Colonic mucosa (tissue), 4 donors: ENCODE measurements at regions not wholly inside any gene's neighbourhood (a gene's known extent, or its start where the extent isn't known, plus 50 kb on each side); places are given as distances from the start of the nearest gene placed in this dataset.

ENCODE experiments used
- DNase-seq: peaks from one replicate; pipeline ENCODE4 v3.0.0-alpha.2; 2020
- H3K27ac ChIP-seq: fragments of 200-600 bp; one replicate; pipeline ENCODE4 v1.8.0; 2021
- H3K27me3 ChIP-seq: fragments of 200-600 bp; one replicate; pipeline ENCODE4 v1.8.0; 2021
- H3K36me3 ChIP-seq: fragments of 200-600 bp; one replicate; pipeline ENCODE4 v1.8.0; 2021
- H3K4me1 ChIP-seq: fragments of 200-600 bp; one replicate; pipeline ENCODE4 v1.8.0; 2021; ENCODE audit warnings: mild to moderate bottlenecking
- H3K4me3 ChIP-seq: fragments of 200-600 bp; one replicate; pipeline ENCODE4 v1.8.0; 2021
- H3K9ac ChIP-seq, 2 donors: one replicate each; pipeline ENCODE4 v1.7.0; 2013; ENCODE audit warnings: control low read depth in 2 of 2, low read depth in 2 of 2, low read length in 2 of 2
- H3K9me3 ChIP-seq: fragments of 200-600 bp; one replicate; pipeline ENCODE4 v1.8.0; 2021
- intact Hi-C: fragments of 100-400 bp; cut with DNase I; formaldehyde crosslinking; loops from one replicate; pipeline ENCODE4 v1.14.1; 2022
- TF ChIP-seq, protein P1 (sequence below): fragments of 200-600 bp; IDR thresholded peaks from one replicate; pipeline ENCODE4 v1.8.0; 2022; ENCODE audit warnings: antibody characterized with exemption, mild to moderate bottlenecking
- donor health status: healthy.
- donor health status: DM: no; HTN: no; CAD: no.
- donor health status: DM: no; HTN: no; CAD: no.

DNA sequence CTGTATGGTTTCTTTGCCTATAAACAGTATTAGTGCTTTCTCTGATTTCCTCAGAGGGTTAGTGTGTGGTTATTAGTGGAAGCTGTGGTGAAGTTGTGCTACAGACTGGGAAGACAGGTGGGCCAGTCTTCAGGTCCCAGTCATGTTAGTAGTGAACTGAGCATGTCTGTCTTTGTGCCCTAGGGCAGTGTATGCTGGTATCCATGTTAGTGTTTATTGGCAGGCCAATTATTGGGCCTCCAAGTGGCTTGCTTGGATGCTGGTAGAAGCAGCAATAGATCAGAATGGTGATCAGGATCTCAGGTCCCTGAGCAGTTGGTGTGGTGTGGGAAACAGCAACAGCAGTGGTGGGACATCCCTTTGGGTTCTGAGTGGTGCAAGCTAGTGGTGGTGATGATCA, 137.6 kb downstream of the OTOR start:
- Histone ChIP-seq H3K9ac (no peak overlapping the region), H3K27me3 (no peaks in the 10 kb centered on the region), H3K27ac (no peak overlapping the region), H3K4me3 (no peak overlapping the region), H3K9me3 (no peaks in the 10 kb centered on the region), H3K36me3 (no peaks in the 10 kb centered on the region), H3K4me1 (no peaks in the 10 kb centered on the region)
- TF ChIP-seq, protein P1, sequence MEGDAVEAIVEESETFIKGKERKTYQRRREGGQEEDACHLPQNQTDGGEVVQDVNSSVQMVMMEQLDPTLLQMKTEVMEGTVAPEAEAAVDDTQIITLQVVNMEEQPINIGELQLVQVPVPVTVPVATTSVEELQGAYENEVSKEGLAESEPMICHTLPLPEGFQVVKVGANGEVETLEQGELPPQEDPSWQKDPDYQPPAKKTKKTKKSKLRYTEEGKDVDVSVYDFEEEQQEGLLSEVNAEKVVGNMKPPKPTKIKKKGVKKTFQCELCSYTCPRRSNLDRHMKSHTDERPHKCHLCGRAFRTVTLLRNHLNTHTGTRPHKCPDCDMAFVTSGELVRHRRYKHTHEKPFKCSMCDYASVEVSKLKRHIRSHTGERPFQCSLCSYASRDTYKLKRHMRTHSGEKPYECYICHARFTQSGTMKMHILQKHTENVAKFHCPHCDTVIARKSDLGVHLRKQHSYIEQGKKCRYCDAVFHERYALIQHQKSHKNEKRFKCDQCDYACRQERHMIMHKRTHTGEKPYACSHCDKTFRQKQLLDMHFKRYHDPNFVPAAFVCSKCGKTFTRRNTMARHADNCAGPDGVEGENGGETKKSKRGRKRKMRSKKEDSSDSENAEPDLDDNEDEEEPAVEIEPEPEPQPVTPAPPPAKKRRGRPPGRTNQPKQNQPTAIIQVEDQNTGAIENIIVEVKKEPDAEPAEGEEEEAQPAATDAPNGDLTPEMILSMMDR, result no peak
- DNase-seq, result no peak
- intact Hi-C loops, result no loop called here

GRCh38 chr20:16898433-16898832, 150.3 kb downstream of the OTOR start:
- no peaks in the 10 kb centered on the region for H3K9me3 ChIP-seq
- no peak overlapping the region for H3K4me3 ChIP-seq
- TF ChIP-seq, protein P1, result no peak
- intact Hi-C loops, result no loop called here
- no peaks in the 10 kb centered on the region for H3K36me3 ChIP-seq
- H3K27ac ChIP-seq, result no peak overlapping the region
- H3K9ac ChIP-seq, result no peak overlapping the region
- H3K4me1 ChIP-seq, result no peaks in the 10 kb centered on the region
- DNase-seq, result no peak
- H3K27me3 ChIP-seq, result no peaks in the 10 kb centered on the region

DNA sequence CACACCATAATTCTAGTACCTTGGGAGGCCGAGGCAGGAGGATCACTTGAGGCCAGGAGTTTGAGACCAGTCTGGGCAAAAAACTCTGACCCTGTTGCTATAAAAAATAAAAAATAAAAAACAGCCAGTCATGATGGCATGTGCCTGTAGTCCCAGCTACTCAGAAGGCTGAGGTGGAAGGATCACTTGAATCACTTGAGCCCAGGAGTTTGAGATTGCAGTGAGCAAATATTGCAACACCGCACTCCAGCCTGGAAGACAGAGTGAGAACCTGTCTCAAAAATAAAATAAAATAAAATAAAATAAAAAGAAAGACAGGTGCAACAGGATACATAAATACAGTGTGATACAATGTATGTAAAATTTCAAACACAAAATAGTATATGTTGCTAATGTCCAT, 154.5 kb downstream of the OTOR start:
- no peaks in the 10 kb centered on the region for H3K9me3 ChIP-seq
- no peak overlapping the region for H3K27ac ChIP-seq
- H3K27me3 ChIP-seq, result no peaks in the 10 kb centered on the region
- H3K4me3 ChIP-seq, result no peak overlapping the region
- intact Hi-C loops, result no loop called here
- TF ChIP-seq, protein P1, result no peak
- DNase-seq, result no peak
- H3K9ac ChIP-seq, result no peak overlapping the region
- no peaks in the 10 kb centered on the region for H3K4me1 ChIP-seq
- H3K36me3 ChIP-seq, result no peaks in the 10 kb centered on the region

- Histone ChIP-seq H3K9ac (no peak overlapping the region), H3K9me3 (no peaks in the 10 kb centered on the region), H3K27me3 (no peaks in the 10 kb centered on the region), H3K36me3 (no peaks in the 10 kb centered on the region), H3K4me1 (no peaks in the 10 kb centered on the region), H3K27ac (no peak overlapping the region), H3K4me3 (no peak overlapping the region)
- intact Hi-C loops, result no loop called here
- no peak for DNase-seq
- TF ChIP-seq, protein P1, result no peak
Measured at GRCh38 chr20:16904751-16905150, 156.6 kb downstream of the OTOR start.

GRCh38 chr20:16914277-16914676, 166.1 kb downstream of the OTOR start:
- Histone ChIP-seq H3K36me3 (no peaks in the 10 kb centered on the region), H3K27ac (no peak overlapping the region), H3K9ac (no peak overlapping the region), H3K9me3 (no peaks in the 10 kb centered on the region), H3K4me1 (no peaks in the 10 kb centered on the region), H3K27me3 (no peaks in the 10 kb centered on the region), H3K4me3 (no peak overlapping the region)
- intact Hi-C loops, result no loop called here
- TF ChIP-seq, protein P1, result no peak
- no peak for DNase-seq

GRCh38 chr20:16916165-16916564, 168.0 kb downstream of the OTOR start:
- intact Hi-C loops, result no loop called here
- H3K27ac ChIP-seq, result no peak overlapping the region

More at GRCh38 chr20:16916165-16916564, 168.0 kb downstream of the OTOR start:
- H3K36me3 ChIP-seq, result no peaks in the 10 kb centered on the region
- no peaks in the 10 kb centered on the region for H3K4me1 ChIP-seq
- H3K4me3 ChIP-seq, result no peak overlapping the region
- H3K9ac ChIP-seq, result no peak overlapping the region
- DNase-seq, result no peak
- TF ChIP-seq, protein P1, result no peak
- no peaks in the 10 kb centered on the region for H3K27me3 ChIP-seq
- H3K9me3 ChIP-seq, result no peaks in the 10 kb centered on the region
